CD4-positive, alpha-beta T cell treated with Interleukin-4 for 1 hour (primary cell): ENCODE measurements at regions not wholly inside any gene's neighbourhood (a gene's known extent, or its start where the extent isn't known, plus 50 kb on each side); places are given as distances from the start of the nearest gene placed in this dataset.
"Not testable (repeated sequence)": the region's sequence is repeated elsewhere in the genome, so short reads cannot be mapped to it uniquely, and the experiment has no call there.

Experiments
- DNase-seq, 2 donors: peaks; one replicate each; pipeline ENCODE4 v3.0.0-alpha.2; 2020 to 2022

- DNase-seq, result no peak
These were observed 828.5 kb upstream of the ADAMTS5 start for GRCh38 chr21:27795418-27795817.

- no peak for DNase-seq
These were observed 827.0 kb upstream of the ADAMTS5 start for GRCh38 chr21:27793901-27794300.

GRCh38 chr21:27787046-27787445 is 820.2 kb upstream of the ADAMTS5 start:
- no peak for DNase-seq

- no peak for DNase-seq
These were observed 812.7 kb upstream of the ADAMTS5 start for GRCh38 chr21:27779606-27780005.

- DNase-seq, result no peak
These were observed 810.2 kb upstream of the ADAMTS5 start for GRCh38 chr21:27776925-27777553.

GRCh38 chr21:27772816-27773215 is 805.9 kb upstream of the ADAMTS5 start:
- DNase-seq, result no peak

GRCh38 chr21:27771938-27772483 is 805.1 kb upstream of the ADAMTS5 start:
- DNase-seq, result no peak

- DNase-seq, result no peak
These were observed 802.9 kb upstream of the ADAMTS5 start for GRCh38 chr21:27769763-27770162.

GRCh38 chr21:27768046-27768637 is 801.3 kb upstream of the ADAMTS5 start:
- not testable (repeated sequence) for DNase-seq

- DNase-seq, result no peak
These were observed 797.2 kb upstream of the ADAMTS5 start for GRCh38 chr21:27764056-27764455.

- no peak for DNase-seq
These were observed 794.7 kb upstream of the ADAMTS5 start for GRCh38 chr21:27761623-27762022.

GRCh38 chr21:27759820-27760219 is 792.9 kb upstream of the ADAMTS5 start:
- DNase-seq, result no peak

- DNase-seq, result no peak
These were observed 792.3 kb upstream of the ADAMTS5 start for GRCh38 chr21:27759091-27759659.

- no peak for DNase-seq
These were observed 789.3 kb upstream of the ADAMTS5 start for GRCh38 chr21:27756191-27756590.

GRCh38 chr21:27743971-27744564 is 777.2 kb upstream of the ADAMTS5 start:
- no peak for DNase-seq

GRCh38 chr21:27741736-27742135 is 774.8 kb upstream of the ADAMTS5 start:
- DNase-seq, result no peak

- no peak for DNase-seq
These were observed 773.2 kb upstream of the ADAMTS5 start for GRCh38 chr21:27740084-27740483.

- DNase-seq, result no peak
These were observed 772.3 kb upstream of the ADAMTS5 start for GRCh38 chr21:27739187-27739586.

GRCh38 chr21:27735699-27736098 is 768.8 kb upstream of the ADAMTS5 start:
- no peak for DNase-seq

GRCh38 chr21:27734146-27734545 is 767.3 kb upstream of the ADAMTS5 start:
- DNase-seq, result no peak

- no peak for DNase-seq
These were observed 759.0 kb upstream of the ADAMTS5 start for GRCh38 chr21:27725916-27726315.

- DNase-seq, result no peak
These were observed 755.2 kb upstream of the ADAMTS5 start for GRCh38 chr21:27722095-27722494.

GRCh38 chr21:27721675-27722074 is 754.8 kb upstream of the ADAMTS5 start:
- no peak for DNase-seq

- no peak for DNase-seq
These were observed 752.3 kb upstream of the ADAMTS5 start for GRCh38 chr21:27719226-27719625.
